GM21515 (cell line): ENCODE measurements at regions not wholly inside any gene's neighbourhood (a gene's known extent, or its start where the extent isn't known, plus 50 kb on each side); places are given as distances from the start of the nearest gene placed in this dataset.
"Not testable (repeated sequence)": the region's sequence is repeated elsewhere in the genome, so short reads cannot be mapped to it uniquely, and the experiment has no call there.

Experiments
- ATAC-seq: cut with Tn5 transposase; IDR thresholded peaks from one replicate; pipeline ENCODE4 v1.9.1; 2021; ENCODE audit not compliant: unreplicated experiment

DNA sequence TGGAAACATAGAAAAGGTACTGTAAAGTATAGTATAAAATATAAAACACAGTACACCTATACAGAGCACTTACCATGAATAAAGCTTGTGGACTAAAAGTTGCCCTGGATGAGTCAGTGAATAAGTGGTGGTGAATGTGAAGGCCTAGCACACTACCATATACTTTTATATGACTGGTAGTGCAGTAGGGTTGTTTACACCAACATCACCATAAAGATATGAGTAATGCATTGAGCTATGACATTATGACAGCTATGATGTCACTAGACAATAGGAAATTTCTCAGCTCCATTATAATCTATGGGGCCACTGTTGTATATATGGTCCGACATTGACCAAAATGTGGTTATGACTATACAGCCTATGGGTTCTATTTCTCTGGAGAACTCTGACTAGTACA is 291.8 kb upstream of the ACTBL2 start:
- ATAC-seq = no peak

DNA sequence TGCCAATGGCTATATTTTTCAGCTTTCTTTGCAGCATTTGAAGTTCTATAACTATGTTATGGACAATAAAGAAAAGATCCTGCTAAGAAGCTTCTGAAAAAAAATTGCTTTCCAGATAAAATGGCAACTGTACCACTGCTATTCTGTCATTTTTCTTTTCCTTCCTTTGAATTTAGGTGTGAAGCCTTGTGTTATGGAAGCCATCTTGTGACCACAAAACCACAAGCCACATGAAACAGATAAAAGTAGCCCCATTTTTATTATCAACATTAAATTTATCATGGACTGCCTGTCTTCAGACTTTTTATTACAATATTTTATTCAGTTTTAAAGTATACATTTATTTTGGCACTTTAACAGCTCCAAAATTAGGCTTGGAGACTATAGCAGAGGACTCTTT is 289.9 kb upstream of the ACTBL2 start:
- ATAC-seq = no peak

DNA sequence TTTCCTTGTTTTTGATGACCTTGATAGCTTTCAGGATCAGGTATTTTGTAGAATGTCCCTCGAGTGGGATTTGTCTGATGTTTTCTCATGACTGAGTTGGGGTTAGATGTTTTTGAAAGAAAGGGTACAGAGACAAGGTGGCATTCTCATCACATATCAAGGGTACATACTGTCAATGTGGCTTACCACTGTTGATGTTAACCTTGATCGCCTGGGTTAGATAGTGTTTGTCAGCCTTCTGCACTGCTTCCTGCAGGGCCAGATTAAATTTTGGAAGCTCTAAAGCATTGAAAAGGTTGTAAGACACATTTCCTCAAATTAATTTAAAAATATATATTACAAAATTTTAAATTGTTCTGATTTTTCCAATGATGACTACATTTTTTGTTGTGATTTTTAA is 287.4 kb upstream of the ACTBL2 start:
- no peak for ATAC-seq

DNA sequence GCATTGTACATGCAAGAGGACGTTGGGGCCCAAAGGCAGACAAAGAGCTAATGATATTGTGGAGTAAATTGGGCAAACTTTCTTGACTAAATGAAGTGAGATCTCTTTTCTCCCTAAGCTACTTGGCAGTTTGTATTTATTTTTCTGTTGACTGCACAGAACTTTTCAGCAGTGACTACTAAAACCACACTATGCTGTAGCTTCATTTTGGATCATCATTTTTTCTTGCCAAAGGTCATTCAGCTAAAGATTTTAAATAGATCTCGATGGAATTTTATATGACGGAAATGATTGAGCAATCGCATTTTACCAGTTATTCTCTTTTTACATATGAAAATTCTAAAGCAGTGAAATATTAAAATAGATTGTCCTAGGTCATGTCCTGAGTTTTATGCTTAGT is 286.1 kb upstream of the ACTBL2 start:
- no peak for ATAC-seq

DNA sequence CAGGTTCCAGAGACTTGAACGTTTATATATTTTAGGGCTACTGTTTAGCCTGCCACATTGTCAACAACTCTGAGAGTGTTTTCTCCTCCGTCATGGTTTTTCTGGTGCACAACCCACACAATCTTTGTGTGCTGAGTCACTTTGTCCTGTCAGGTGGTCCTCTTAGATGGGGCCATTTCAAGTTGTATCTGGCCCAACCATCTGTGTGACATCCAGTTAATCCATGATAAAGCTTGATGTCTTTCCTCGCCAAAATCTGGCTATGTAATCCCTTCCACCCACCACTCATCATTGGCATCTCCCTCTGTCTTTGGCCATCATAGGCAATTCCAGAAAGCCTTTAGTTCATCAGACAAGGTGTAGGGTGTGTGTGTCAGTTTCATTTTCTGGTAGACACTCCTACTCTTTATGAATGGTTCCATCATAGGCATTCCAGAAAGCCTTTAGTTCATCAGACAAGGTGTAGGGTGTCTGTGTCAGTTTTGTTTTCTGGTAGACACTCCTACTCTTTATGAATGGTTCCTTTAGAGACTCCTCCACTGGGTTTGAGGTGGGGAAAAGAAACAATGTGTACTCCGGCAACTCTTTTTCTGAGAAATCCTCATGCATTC is 282.0 kb upstream of the ACTBL2 start:
- ATAC-seq = no peak

DNA sequence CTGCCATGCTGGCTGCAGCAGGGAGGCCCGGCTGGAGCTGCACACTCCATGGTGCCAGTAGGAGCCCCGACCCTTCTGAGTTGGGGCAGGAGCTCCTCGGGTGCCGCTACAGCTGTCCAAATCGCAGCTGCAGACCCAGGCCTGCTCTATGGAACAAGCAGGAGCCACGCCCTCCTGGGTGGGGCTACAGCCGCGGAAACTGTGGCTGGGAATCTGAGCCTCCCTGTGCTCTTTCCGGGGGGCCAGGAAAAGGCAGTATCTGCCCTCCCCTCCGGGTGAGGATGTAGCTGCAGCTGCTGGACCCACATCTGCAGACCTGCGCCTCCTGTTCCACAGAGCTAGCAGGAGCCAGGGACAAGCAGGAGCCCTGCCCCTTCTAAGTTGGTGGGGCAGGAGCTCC is 278.9 kb upstream of the ACTBL2 start:
- no peak for ATAC-seq

DNA sequence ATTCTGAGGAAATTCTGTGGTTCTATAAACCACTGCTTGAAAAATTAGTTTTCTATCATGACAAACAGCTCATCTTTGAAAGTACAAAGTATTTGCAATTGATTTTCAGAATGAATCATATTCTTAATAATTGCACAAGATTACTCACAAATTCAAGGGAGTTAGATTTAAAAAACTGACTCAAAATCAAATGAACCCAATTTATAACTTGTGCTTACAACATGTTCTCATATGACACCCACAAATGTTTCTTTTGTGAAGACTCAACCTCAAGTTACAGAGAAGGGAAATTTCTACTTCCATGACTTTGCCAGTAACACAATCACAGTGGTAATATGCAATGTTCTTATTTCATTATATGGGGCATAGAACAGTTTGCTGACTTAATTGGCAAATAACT is 272.0 kb upstream of the ACTBL2 start:
- no peak for ATAC-seq

DNA sequence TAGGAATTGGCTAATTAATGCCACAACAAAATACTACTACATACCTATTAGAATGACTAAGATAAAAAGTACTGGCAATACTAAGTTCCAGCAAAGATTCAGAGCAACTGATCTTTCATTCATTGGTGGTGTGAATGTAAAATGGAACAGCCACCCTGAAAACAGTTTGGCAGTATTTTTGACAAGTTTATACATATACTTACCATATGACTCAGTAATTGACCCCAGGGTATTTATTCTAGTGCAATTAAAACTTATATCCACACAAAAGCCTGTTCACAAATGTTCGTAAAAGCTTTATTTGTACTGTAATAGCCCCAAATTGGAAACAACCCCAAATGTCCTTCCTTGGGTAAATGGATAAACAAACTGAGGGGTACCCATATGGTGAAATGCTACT is 270.8 kb upstream of the ACTBL2 start:
- no peak for ATAC-seq

DNA sequence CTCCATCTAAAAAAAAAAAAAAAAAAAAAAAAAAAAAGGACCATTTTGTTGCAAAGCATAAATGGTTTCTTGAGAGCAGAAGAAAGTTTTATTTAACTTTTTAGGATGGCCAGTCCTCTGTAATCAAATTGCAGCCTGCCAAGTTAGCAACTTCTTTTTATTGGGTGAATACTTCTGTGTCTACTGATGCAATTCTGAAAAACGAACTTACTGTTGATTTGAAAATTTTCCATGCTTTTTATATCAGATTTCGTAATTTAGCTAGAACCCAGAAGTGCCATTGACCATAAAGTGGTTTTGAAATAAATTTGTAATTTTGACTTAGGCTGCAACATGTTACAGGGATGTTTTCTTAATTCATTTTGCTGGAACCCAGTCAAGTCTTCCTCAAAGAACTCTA is 269.1 kb upstream of the ACTBL2 start:
- ATAC-seq = no peak

DNA sequence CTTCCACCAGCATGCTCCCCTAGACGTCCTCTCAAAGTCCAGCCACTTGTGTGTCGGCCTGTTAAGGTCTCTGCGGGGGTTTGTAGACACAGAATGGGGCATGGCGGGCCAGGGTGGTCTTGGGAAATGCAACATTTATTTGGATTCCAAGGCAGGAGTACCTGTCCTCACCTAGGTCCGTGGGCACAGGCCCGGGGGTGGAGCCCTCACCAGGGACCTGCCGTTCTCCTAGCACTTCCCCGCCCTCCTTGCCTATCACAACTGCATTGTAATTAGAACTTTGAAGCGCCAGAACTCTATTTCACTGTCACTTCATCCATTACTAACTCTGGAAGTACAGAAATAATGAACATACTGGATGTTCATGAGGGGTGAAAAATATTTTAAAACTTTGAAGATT is 268.3 kb upstream of the ACTBL2 start:
- no peak for ATAC-seq

DNA sequence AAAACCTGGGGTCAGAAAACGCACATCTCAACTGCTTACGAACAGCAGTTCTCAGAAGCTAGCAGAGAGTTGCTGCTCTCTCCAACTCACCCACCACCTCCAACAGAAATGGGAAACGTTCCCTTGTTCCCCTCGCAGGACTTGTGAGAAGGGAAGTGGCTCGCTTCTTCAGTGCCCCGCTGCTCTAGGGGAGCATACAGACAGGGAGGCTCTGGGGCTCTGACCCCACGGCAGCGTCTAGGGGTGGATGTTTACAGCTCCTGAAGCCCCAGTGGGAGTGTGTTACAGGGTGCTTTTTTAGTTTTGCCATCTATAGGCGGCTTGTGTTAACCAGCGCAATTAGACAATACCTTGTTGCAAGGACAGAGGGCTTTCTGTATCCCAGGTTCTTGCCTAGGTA is 267.7 kb upstream of the ACTBL2 start:
- no peak for ATAC-seq

DNA sequence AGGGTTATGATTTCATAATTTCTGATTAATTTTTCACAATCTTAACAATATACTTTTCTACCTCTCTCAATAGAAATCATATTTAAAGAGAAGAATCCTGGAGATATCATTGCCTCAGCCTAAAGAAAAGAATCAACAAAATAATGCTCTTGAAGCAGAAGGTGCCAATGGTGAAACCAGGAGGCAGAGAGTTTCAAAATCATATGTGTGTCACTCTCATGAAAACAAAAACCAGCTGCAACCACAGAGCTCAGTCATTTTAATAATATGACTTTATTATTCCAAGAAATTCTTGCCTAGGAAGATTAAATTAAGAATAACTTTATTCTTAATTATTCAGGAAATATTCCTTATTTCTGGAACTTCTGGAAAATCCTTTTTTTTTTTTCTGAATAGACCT is 266.8 kb upstream of the ACTBL2 start:
- no peak for ATAC-seq

DNA sequence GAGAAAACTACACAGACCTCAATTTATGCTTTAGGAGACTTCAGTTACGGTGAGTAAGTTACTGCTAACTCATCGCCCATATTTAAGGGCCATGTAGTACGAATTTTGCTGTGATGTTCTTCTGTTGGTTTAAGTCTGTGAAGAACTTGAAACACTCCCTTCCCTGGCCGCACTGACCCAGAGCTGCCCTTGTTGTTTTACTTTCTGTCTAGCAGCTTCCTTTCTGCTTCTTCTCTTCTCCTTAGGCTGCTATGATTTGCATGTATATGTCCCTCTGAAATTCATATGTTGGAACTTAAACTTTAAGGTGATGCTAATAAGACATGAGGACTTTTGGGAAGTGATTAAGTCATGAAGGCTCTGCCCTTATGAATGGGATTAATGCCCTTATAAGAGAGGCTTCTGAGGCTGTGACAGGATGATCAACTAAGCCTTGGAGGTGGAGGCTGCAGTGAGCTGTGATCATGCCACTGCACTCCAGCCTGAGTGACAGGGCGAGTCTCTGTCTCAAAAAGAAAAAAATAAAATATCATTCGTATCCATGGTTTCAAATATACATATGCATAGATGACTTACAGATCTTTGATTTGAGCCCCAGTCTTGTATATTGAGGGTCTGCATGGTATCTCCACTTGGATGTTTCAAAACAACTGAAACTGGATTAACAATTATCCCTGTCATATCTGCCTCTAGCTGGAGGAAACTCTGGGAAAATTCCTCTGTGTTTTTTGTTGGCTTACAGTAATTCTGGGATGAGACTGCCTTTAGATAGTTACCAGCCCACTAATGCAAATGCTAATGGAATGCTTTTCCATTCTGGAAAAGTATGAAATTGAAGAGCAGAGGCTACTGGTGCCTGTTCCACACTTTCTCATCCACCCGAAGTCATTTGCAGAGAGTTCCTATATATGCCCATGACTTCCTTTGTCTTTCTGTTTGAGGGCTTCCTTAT is 263.4 kb upstream of the ACTBL2 start:
- no peak for ATAC-seq

DNA sequence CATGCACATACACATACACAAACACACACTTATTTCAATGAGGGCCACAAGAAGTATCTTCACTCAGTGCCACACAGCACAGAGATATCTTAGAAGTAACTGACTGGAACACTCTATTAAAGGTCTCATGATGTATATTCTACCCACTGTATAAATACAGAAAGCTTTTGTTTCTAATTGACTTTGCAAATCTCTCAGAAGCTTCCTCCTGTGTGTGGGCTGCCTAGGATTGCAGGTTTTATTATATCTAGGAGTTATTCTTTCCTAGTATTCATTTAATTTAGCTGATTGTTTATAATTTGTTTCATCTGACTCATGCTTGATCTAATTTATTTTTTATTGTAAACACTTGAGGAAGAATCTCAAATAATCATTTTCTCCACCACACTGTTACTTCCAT is 262.4 kb upstream of the ACTBL2 start:
- no peak for ATAC-seq

DNA sequence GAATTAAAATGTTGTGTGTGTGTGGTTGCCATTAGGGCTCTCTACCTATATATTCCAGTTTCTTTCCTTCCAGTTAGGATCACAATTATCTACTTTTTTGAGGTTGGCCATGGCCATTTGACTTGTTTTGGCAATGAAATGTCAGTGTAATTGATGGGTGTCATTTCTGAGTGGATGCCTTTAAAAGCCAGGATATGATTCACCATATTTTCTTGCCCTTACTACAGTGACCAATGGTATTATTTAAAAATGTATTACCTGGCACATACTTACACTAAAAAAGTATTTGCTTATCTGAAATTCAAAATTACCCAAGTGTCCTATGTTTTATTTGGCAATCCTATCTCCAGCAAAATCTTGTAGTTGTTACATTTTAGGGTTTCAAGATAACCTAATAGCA is 258.7 kb upstream of the ACTBL2 start:
- no peak for ATAC-seq

DNA sequence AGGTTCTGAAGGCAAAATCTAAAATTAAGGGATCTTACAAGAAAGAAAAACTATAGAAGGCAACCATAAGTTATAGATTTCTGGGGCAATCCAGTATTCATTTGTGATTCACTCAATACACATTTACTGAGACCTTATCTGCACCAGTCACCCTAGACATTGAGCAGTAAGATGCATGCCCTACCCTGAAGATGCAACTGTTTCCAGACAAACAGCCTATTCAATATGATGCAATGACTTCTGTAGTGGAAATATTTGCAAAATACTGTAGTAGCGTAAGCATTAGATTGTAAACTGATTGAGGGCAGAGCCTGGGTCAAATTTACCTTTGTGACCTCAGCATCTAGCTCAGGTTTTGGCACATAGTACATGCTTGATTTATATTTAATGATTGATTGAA is 256.2 kb upstream of the ACTBL2 start:
- no peak for ATAC-seq

DNA sequence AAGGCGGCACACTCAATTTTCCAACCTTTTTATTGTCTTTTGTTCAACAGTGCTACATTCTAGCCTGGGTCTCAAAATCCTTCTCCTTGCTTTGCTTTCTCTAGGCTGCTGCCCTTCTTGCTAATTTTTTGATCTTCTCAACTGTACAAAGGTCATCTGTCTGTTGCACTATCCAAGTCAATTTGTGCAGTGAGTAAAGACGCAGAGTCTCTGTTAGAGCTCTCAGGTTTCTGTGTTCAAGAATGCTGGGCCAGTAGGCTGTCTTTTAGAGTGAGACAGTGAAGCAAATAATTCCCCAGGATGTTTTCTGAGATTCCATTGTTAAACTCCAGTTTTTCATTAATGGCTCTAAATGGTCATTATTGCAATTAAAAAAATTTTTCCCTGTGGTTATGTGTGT is 255.7 kb upstream of the ACTBL2 start:
- no peak for ATAC-seq

DNA sequence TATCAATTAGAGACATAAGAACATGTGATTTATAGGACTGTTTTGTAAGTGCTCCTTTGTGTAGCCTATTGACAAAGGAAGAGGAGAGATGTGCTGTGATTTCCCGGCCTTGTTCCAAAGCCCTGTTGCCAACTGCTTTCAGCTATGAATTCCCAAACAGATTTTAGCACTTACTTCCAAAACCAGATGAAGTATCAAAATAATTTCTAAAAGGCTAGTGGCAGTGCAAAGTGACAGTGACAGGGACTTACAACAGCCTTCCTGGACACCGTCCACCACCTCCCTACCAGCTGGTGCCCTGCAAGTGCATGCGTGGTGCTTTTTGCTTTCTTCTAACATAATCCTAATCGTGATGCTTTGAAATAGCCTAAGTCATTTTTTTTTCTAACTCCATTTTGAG is 254.1 kb upstream of the ACTBL2 start:
- no peak for ATAC-seq

DNA sequence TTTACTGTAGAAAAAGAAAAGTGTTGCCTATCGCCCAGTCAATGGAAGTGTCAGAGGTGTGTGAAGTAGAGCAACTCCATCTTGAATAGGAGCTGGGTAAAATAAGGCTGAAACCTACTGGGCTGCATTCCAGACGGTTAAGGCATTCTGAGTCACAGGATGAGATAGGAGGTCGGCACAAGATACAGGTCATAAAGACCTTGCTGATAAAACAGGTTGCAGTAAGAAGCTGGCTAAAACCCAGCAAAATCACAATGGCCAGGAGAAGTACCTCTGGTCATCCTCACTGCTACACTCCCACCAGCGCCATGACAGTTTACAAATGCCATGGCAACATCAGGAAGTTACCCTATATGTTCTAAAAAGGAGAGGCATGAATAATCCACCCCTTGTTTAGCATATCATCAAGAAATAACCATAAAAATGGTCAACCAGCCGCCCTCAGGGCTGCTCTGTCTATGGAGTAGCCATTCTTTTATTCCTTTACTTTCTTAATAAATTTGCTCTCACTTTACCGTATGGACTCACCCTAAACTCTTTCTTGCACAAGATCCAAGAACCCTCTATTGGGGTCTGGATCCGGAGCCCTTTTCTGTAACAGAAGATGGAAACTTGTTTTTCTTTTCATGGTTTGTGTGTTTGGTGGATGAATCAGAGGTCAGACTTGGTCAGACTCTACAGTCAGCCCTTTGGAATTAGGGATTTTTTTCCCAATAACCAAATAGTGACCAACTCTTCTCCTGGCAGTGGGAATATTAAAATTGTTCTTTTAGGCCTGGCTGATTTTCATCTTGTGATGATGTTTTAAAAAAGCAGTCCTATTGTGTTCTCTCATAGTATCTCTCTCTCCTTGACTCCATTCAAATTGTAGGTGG is 252.9 kb upstream of the ACTBL2 start:
- ATAC-seq = not testable (repeated sequence)

DNA sequence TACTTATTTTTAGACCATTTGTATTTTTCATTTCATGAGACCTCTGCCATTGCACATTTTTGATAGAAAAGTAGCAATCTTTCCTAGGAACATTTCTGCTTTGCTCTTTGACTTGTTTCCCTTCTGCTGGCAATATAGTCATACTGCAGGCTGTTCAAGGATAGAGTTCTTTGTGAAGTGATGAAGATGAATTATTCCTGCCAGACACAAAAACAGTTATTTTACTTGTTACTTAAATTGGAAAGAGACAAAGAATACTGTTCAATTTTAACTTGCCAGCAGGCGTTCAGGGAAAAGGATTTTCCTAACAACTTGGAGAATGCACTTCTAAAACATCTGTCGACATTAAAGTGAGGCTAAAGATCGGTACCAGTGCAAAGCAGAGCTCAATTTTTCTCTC is 251.7 kb upstream of the ACTBL2 start:
- ATAC-seq = no peak

DNA sequence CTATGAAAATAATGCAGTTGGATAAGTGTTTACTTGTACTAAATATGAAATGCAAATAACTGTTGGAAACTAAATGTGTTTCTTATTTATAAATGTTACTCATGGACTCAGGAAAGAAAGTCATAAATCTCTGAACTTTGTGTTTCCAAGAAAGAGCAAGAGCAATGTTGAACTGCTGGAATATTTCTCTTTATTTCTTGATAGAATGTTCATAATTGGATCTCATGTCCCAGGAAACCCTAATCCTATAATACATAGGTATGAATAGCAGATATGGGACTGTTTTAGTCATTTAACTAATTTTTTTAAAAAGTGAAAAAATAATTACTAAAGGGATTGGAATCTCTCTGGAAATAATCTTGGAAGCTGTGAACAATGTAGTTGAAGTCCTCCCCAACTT is 245.0 kb upstream of the ACTBL2 start:
- ATAC-seq = no peak
